Dermis microvascular lymphatic vessel endothelial cell (primary cell): ENCODE measurements at regions not wholly inside any gene's neighbourhood (a gene's known extent, or its start where the extent isn't known, plus 50 kb on each side); places are given as distances from the start of the nearest gene placed in this dataset.

ENCODE experiments used
- DNase-seq, 2 donors: peaks; one replicate each; pipeline versions ENCODE4 v3.0.0 to v3.0.0-alpha.2; 2010; ENCODE audit warnings: low read depth in 2 of 2

- DNase-seq = no peak
Observed at GRCh38 chr9:3054017-3054586, 210.2 kb upstream of the PUM3 start.

GRCh38 chr9:3049636-3050035 lies 205.7 kb upstream of the PUM3 start:
- DNase-seq = no peak

- DNase-seq = no peak
Observed at GRCh38 chr9:3047912-3048311, 204.0 kb upstream of the PUM3 start.

GRCh38 chr9:3045153-3045552 lies 201.3 kb upstream of the PUM3 start:
- peak in 1 of 2 donors; percentile 24 for DNase-seq

GRCh38 chr9:3043369-3043768 lies 199.5 kb upstream of the PUM3 start:
- peak in 1 of 2 donors; percentile 32 for DNase-seq

- DNase-seq = peak in 1 of 2 donors; percentile 50
Observed at GRCh38 chr9:3040761-3041160, 196.9 kb upstream of the PUM3 start.

- DNase-seq = no peak
Observed at GRCh38 chr9:3036333-3036700, 192.4 kb upstream of the PUM3 start.

- DNase-seq = no peak
Observed at GRCh38 chr9:3035579-3036332, 191.9 kb upstream of the PUM3 start.

GRCh38 chr9:3032898-3033297 lies 189.0 kb upstream of the PUM3 start:
- no peak for DNase-seq

- DNase-seq = no peak
Observed at GRCh38 chr9:3028535-3028934, 184.6 kb upstream of the PUM3 start.

- DNase-seq = no peak
Observed at GRCh38 chr9:3027210-3027609, 183.3 kb upstream of the PUM3 start.

GRCh38 chr9:3023449-3023848 lies 179.6 kb upstream of the PUM3 start:
- no peak for DNase-seq

- DNase-seq = no peak
Observed at GRCh38 chr9:3018691-3019230, 174.9 kb upstream of the PUM3 start.

GRCh38 chr9:3018071-3018470 lies 174.2 kb upstream of the PUM3 start:
- DNase-seq = no peak

GRCh38 chr9:3014178-3014577 lies 170.3 kb upstream of the PUM3 start:
- DNase-seq = no peak

GRCh38 chr9:3012842-3013241 lies 168.9 kb upstream of the PUM3 start:
- DNase-seq = no peak

- DNase-seq = no peak
Observed at GRCh38 chr9:3012245-3012644, 168.3 kb upstream of the PUM3 start.

GRCh38 chr9:3008091-3008490 lies 164.2 kb upstream of the PUM3 start:
- no peak for DNase-seq

- DNase-seq = no peak
Observed at GRCh38 chr9:3007326-3007725, 163.4 kb upstream of the PUM3 start.

GRCh38 chr9:3006851-3007250 lies 163.0 kb upstream of the PUM3 start:
- no peak for DNase-seq

- DNase-seq = no peak
Observed at GRCh38 chr9:3004572-3004971, 160.7 kb upstream of the PUM3 start.

- DNase-seq = no peak
Observed at GRCh38 chr9:3001311-3001710, 157.4 kb upstream of the PUM3 start.

- no peak for DNase-seq
Observed at GRCh38 chr9:2992427-2992826, 148.5 kb upstream of the PUM3 start.
